SK-MEL-5 (cell line): ENCODE measurements at regions not wholly inside any gene's neighbourhood (a gene's known extent, or its start where the extent isn't known, plus 50 kb on each side); places are given as distances from the start of the nearest gene placed in this dataset.

Experiments used
- DNase-seq: peaks from one replicate; pipeline ENCODE4 v3.0.0-alpha.2; 2016; ENCODE audit warnings: low read depth, low spot score
- in situ Hi-C: cut with HindIII; loops from 2 replicates; pipeline ENCODE4 v1.10.0; 2016; ENCODE audit warnings: low sequenced_read_pairs, high pct_unique_total_duplicates, low pct_unique_long_range_greater_than_20kb

DNA sequence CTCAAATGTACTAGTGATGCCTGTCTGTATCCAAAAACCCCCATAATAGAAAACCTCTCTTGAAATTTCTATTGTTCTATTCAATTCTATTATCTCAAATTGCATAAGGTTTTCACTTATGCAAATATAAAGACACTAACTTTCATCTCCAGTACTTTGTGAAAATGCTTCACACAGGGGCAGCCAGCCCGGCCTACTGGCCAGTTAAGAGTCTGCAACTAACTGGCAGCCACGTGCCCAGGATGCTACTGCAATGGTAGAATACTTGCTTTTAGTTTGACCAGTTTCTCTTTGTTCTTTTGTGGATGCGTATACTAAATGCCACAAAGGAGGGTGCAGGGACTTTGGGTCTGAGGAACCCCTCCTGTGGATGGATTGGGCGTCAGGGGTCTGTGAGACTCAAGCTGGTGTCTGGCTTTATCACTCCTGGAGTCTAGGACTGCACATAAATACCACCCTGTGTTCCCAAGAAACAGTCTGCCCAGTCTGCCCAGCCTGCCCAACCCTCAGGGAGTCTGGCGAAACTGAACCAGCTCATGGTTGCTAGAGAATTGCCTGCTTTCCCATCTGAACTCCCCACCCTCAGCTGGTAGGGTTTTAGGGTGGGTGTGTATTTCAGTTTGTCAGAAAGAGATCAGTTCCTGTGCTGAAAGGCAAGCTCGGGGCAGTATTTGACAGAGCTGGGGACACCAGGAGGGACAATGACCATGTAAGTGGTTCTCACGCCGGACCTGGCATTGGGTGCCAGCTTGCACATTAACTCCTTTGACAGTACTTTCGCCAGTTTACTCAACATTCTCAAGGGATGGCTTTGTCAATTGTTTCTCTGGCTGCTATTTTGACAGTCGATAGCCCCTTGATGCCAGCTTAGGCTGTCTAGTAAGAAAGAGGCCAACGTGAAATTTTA is 558.2 kb upstream of the JAG1 start:
- in situ Hi-C loops = no loop called here
- peak; percentile 71 for DNase-seq

DNA sequence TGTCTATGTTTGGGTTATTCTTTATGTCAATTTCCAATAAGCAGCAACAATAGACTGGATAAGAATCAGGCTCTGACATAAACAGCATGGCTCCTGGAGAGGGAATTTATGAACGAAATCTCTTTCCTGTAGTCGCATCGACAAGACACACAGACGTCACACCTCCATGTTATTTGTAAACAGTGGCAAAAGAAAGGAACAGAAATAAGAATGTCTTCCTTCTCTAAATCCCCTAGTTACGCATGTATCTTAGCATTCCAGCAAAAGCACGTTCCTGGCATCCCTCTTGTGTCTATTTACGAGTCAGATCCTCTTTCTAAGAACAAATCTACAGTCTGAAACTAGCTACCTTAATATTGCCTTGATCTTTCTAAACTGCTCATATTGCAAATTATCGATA is 559.1 kb upstream of the JAG1 start:
- in situ Hi-C loops = no loop called here
- no peak for DNase-seq

DNA sequence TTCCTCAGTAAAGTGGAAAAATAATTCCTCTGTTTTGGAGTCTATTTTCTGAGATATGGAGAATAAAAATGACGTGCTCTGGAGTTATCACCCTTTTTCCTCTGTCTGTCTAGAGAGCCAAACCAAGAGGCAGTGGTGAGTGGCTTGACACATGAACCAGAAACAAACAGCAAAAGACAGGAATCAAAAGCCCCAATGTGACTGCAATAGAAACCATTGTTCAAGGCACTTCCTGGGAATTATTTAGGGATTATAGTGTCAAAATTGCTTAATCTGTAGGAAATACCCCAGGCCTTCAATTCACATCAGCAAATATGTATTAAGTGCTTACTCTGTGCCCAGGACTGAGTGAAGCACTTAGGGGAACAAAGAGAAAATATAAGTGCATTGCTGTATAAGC is 560.4 kb upstream of the JAG1 start:
- in situ Hi-C loops = no loop called here
- peak; percentile 53 for DNase-seq

DNA sequence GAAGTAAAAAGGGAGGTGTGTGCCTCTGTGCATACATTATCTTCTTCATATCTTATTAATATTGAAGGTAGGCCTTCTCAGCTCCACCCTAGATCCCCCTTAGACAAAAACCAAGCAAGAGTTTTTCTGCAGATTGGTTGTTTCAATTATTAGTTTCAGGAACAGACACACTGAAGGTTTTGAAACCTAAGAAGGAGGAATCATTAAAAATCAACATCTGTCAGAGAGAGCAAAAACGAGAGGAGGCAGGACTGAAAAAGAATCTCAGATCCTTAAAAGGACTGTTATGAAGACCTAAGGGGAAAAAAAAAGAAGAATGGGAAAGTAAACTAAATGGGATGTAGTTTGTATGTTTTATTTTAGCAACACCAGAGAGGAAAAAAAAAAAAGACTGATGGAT is 560.8 kb upstream of the JAG1 start:
- in situ Hi-C loops = no loop called here
- DNase-seq = no peak

DNA sequence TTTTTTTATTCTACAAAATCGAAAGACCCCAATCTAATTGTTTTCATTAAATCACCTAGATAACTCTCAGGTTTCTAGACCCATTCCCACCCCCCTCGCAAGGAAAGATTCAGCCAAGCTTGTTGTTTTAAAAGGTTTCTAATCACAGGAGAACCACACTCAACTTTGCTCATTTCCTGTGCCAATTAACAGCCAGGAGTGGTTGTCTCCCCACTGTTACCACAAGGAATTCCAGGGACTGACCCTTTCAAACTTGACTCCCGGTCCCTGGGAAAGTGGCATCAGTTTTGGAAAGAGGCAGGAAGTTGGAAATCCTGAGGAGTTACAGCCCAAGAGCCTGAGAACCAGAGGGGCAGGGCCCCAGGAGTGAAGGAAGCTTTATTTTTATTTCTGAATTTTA is 561.3 kb upstream of the JAG1 start:
- DNase-seq = no peak
- in situ Hi-C loops = no loop called here

DNA sequence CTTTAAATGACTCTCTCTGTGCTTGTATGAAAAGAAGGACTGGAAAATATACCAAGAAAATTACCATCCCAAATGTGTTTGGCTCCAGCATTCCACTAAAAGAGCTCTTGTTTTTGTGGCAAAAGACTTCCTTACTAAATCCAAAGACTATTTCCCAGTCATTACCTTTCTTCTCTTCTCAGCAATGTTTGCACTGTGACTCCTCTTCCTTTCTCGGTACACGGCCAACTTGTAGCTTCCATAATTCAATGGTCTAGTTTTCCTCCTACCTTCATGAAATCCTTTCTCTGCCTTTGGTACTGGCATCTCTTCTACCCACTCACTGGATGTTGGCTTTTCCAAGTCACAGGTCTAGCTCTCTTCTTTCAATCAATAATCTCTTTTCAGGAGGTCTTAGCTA is 568.5 kb upstream of the JAG1 start:
- in situ Hi-C loops = no loop called here
- DNase-seq = no peak

DNA sequence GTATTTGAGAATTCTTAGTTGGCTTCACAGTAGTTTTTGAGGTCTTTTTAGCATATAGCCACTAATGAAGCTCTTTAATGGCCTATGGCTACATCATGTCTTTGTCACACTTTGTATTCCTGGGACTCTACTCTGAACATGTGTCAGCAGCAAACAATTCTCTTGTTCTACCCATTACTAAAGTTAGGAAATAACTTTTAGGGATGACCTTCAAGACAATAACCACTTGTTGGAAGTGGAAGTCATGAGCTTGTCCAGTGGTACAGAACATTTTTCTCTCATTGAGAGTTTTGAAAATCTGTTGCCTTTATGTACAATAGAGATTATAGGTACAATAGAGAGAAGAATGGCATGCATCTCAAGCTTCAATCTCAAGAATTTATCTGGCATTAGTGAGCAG is 571.6 kb upstream of the JAG1 start:
- DNase-seq = peak; percentile 91
- in situ Hi-C loops = no loop called here

DNA sequence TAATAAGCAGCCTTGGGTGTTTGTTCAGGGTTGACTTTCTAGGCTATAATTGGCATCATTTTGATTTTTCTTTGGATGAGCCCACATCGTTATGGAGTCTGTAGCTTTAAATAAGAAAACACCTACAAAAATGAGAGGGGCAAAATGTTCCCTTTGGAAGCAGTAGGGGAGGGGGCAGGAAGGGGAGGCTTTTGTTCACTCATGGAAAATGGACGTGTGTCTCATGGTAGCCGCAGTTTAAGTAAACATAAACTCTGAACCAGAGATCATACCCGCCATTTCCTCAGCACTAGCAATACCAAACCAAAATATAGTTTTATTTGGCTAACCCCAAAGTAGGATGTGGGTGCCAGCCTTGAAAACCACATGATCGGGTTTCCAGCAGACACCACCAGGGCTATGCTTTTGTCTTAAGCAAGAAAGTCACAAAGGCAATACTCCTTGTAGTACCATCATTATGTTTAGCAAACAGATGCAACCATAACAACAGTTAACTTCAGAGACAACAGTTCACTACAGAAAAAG is 572.5 kb upstream of the JAG1 start:
- in situ Hi-C loops = no loop called here
- no peak for DNase-seq

DNA sequence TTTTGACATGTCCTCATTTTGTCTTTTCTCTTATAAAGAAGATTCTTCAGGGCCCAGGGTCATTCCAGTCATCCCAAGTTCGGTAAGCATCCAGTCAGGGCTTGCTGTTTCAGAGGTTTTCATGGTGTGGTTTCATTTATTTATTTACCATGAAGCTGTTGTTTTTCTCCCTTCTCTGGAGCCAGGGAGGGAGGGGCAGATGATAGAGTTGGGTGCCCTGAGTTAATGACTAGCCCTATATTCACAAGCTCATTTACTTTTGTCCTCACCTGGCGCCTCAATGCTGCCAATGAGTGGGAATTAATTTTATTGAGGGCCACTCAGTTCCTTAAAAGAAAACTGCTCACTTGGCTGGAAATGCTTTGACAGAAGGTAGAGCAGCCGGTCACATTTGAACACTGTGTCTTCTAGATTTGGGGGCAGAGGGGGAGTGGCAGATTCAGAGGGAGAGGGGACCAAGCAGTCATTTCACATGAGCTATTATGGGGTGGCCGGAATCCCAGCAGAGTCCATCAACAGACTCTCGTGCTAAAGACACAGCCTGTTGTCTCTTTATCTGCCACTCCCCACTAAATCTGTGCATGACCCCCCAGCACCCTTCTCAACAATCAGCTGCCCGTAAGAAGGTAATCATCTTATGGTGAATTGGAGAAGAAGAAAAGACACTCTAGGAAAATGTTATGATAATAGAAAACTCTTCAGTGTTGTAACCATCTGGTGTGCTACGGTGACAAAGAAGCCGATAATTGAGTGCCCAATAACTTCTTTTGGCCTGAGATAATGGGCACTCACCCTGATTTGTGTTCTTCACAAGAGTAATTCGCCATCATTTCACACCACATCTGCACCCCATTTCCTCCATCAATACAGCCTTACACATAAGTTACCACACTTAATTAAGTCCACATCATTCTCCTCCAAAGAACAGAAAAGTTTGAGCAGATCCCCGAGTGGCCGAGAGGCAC is 573.5 kb upstream of the JAG1 start:
- in situ Hi-C loops = no loop called here
- DNase-seq = no peak

DNA sequence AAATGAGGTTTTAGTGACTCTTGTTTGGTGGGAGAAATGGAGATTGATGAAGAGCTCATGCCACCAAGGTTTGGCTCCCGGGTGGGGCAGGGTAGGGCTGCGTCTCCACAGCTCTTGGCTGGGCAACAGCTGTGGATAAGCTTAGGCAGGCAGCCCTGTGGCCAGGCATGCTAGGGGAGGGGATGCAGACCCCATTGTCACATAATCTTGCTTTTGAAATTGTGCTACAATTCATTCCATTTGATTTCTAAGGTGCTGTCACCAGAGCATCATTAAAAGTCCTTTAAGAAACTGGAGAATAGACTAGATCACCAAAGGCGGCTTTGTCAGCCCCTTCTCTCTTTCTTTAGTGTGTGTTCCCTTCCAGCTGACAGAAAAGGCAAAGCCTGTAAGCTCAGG is 574.2 kb upstream of the JAG1 start:
- in situ Hi-C loops = no loop called here
- no peak for DNase-seq

DNA sequence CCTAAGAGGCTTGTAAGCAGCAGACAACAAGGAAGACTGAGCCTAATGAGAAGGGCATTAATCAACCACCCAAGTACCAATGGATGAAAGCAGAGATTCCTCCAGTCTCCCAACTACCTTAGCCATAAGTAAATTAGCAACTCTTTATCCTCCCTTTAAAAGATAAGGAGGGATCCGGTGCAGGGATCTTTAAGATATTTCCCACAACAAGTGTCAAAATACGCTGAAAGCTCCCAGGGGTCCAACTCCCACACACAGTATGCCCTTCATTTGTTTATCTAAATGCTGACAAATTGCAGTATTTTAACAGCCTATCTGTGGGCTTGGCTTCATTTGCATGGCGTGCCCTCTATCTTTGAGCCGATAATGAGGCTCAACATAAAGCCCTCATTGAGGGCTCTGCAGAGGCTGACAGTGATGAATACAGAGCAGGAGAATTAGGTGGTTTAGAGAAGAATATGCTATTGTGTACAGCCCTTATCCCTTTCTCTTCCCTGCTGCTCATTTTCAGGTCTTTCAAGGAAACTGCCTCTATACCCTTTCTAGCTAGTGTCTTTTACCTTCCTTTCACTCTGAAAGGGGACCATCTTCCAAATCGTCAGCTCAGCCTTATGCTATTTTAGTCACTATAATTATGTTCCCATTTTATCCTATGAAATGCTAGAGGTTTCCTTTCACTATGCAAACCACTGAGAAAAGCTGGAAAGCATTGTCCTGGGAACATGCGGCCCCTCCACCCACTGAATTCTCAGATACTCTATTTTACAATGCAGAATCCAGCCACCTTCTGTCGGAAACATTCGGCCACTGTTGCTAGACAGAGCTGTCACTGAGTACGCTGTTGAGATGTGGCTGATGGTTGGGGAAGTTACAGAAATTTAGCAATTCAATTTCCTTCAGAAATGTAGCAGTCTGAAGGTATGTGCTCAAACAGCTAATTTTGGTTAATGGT is 575.2 kb upstream of the JAG1 start:
- DNase-seq = peak; percentile 85
- in situ Hi-C loops = no loop called here

DNA sequence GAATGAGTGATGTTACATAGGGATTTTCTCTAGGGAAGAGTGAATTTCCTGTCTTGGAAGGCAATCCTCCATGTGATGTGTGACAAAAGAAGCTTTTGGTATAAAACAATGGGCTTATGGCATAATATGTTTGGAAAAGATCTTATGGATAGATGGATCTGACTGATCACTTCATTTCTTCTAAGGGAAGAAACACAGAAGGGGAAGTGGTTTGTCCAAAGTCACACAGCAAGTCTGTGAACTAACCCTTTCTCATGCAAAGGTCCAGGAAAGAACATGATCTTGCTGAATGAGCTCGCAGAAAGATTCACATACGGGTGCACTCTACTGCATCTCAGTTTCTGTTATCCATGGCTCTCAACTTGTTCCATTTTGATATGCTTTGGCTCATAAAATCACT is 575.9 kb upstream of the JAG1 start:
- in situ Hi-C loops = no loop called here
- DNase-seq = no peak

DNA sequence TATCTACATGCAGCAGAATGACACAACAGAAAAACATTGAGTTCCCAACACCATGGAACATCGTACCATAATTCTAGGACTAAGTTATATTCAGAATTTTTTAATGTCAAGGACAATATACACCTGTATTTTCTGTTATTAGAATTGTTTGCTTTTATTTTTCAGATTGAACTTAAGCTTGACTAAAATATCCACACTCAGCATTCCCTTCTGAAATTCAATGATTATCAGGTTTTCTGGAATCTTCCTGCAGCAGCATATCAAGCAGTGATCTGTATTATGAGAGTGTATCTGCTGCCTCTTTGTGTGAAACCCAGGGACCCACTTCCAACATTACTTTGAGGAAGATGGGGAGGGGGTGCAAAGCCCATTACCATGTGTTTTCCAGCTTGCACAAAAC is 578.6 kb upstream of the JAG1 start:
- DNase-seq = no peak
- in situ Hi-C loops = no loop called here

DNA sequence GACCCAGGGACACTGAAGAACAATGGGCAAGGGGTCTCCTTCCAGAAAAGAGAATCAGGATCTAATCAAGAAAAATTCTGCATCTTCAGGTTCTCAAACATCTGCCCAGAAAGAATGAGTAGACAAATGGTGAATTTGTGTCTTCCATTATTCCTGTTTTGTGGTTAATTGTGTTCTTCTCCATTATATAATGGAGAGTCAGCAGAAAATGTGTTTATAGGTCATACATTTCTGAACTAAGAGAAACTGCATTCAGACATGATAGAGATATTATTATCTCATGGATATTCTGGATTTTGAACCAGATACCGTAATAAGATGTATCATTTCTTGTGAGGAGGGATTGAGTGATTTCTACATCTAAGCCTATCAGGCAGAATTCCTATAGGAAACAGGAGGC is 581.7 kb upstream of the JAG1 start:
- no peak for DNase-seq

DNA sequence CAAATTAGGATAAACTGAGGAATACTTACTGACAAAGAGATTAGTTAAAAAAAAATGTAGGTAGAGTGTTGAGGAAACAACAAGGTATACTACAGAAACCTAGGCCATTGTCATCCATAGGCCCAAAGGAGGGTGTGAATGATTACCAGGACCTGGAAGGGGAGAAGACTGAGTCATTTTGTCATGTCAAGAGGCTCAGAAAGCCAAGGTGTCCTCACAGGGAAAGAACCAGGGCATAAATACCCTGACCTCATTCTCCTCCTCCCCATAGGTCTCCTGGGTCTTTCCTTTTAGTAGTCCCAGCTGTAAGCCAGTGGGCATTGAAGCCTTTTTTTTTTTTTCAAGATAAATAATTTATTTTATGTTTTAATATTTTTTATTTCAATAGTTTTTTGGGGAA is 582.1 kb upstream of the JAG1 start:
- no peak for DNase-seq
- in situ Hi-C loops = no loop called here

More for the DNA sequence above, 581.7 kb upstream of the JAG1 start:
- in situ Hi-C loops = no loop called here

DNA sequence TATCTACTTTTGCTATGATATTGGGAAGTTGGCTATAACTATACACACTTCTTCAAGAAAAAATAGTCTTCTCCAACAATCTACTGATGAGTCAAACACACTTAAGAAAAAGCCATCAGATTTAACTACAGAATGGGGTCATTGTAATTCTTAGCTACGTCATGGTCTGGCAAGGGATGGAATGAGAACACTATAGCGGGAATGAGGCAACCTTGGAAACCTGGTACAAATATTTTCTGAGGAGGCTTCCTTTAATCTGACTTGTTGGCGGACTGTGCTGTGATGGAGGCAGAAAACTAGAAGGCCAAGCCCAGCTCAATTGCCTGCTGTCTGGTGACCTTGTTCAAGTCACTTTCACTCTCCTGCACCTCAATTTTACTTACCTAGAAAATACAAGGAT is 586.8 kb upstream of the JAG1 start:
- in situ Hi-C loops = no loop called here
- no peak for DNase-seq

DNA sequence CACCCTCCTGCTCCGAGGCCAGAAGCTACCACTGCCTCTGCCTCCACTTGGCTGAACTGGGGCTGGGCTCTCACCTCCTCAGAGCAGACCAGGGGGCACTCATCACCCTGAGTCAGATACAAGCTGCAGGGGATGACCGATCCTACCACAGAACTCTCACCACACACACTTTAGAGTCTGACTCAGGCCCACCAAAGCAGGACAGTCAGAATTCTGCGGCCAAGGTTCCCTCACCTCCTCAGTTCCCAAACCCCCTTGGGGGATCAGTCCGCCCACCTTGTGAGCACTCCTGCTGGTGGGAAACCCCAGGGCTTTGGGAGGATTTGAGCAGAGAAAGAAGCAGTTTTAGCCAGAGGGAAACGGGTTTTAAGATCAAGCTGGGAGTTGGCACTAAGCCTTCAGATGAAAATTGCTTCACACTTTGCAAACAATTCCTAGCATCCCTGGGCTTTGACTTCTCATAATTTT is 587.8 kb upstream of the JAG1 start:
- DNase-seq = no peak
- in situ Hi-C loops = no loop called here
